ENCODE measurements at regions not wholly inside any gene's neighbourhood (a gene's known extent, or its start where the extent isn't known, plus 50 kb on each side); places are given as distances from the start of the nearest gene placed in this dataset.

DNA sequence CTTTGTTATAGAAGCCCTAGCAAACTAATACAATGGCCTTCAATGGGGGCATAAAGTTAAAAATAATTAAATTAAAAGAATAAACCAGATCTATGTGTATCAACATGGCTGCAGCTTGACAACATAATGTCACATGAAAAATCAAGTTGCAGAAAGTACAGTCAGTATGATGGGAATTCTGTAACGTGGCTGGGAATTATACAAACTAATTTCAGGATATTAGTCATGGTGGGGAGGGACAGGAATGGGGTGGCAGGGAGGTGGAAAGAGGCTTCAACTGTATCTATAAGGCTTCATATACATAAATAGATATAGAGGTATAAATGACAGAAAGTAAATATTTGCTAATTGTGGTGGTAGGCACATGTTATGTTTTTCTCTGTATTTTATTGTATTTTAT lies 107.1 kb downstream of the UNC5CL start:
- Mint-ChIP-seq H3K9me3 (no peaks in the 10 kb centered on the region), H3K36me3 (no peaks in the 10 kb centered on the region), H3K4me3 (no peak overlapping the region), H3K27me3 (peaks cover 0 to 13% (median 5%) of the 10 kb centered on the region in 5 donors), H3K27ac (no peak overlapping the region), H3K4me1 (peaks cover 0 to 1% (median 0%) of the 10 kb centered on the region in 4 donors)
- no peak for ATAC-seq
- POLR2A ChIA-PET, result no interaction called here
- no peak for DNase-seq

DNA sequence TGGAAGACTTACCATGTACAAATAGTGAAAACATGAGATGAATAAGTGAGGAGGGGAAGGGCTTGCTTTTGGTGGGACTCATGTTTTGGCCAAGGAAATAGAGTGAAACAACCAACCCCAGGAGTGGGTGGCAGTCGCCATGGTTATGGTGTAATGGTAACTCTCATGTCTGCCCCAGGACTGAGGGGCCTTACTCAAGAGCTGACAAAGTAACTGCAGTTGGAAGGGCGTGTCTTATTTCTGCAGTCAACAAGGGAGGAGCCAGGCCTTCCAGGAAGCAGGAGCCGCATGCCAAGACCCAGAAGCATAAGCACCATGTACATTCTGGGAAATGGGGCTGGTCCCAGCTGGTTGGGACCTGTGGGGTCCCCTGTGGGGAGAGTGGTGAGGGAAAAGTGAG lies 108.5 kb downstream of the UNC5CL start:
- ATAC-seq (no peak), DNase-seq (no peak)
- no peaks in the 10 kb centered on the region for H3K36me3 Mint-ChIP-seq
- H3K4me1 Mint-ChIP-seq, result peaks cover 0 to 1% (median 0%) of the 10 kb centered on the region in 4 donors
- no peak overlapping the region for H3K4me3 Mint-ChIP-seq
- peaks cover 0 to 17% (median 9%) of the 10 kb centered on the region in 5 donors for H3K27me3 Mint-ChIP-seq
- POLR2A ChIA-PET, result no interaction called here
- H3K27ac Mint-ChIP-seq, result no peak overlapping the region
- H3K9me3 Mint-ChIP-seq, result no peaks in the 10 kb centered on the region

DNA sequence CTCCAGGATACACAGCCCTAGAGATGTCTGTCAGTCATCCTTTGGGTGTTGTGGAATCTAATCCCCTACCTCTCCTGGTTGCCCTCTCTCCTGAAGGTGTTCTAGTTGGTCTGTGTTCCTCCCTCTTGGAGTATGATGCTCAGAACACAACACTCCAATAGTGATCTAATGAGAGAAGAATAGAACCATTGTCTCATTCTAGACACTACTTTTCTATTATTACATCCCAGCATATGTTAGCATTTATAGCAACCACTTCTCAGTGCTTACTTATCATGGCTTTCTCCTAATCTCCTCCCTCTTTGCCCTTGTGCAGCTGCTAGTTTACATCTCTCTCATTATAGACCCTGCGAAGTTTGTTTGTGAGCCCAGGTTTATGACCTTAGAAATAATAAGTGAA lies 109.0 kb downstream of the UNC5CL start:
- Mint-ChIP-seq H3K9me3 (no peaks in the 10 kb centered on the region), H3K27me3 (peaks cover 0 to 21% (median 9%) of the 10 kb centered on the region in 5 donors), H3K4me1 (no peaks in the 10 kb centered on the region), H3K27ac (no peak overlapping the region), H3K4me3 (no peak overlapping the region), H3K36me3 (no peaks in the 10 kb centered on the region)
- no peak for ATAC-seq
- POLR2A ChIA-PET, result no interaction called here
- no peak for DNase-seq

DNA sequence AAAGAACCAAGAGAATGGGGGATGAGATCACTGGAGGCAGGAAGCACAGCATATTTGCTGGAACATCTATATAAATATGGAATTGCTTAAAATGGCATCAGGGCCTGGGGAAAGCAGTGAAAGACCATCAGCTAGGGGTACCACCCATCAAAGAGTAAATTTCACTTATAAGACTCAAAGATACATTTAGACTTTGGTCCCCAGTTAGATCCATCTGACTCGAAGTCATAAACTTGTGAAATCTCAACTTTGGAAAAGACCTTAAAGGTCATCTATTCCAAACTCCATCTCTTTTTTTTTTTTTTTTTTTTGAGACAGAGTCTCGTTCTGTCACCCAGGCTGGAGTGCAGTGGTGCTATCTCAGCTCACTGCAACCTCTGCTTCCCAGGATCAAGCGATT lies 109.8 kb downstream of the UNC5CL start:
- Mint-ChIP-seq H3K27me3 (peaks cover 0 to 17% (median 9%) of the 10 kb centered on the region in 5 donors), H3K9me3 (no peaks in the 10 kb centered on the region), H3K4me1 (no peaks in the 10 kb centered on the region), H3K36me3 (no peaks in the 10 kb centered on the region), H3K27ac (no peak overlapping the region), H3K4me3 (no peak overlapping the region)
- DNase-seq (no peak), ATAC-seq (no peak)
- POLR2A ChIA-PET, result no interaction called here

DNA sequence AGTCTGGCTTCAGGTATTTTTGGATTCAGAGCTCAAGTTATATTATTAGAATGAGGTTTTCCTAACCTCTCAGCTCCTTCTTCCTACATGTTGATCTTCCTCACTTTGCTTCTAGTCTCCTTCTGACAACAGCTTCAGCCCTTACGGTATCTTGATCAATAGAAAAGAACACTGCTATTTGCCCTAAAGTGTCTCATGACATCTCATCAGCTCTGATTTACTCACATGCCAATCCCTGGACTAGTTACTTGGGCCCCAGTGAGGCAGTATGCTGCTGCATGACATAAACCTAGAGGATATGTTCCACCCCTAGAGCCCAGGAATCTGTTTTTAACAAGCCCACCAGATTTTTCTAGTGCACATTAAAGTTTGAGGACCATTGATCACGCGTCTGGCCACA lies 110.3 kb downstream of the UNC5CL start:
- ATAC-seq (no peak), DNase-seq (no peak)
- no peak overlapping the region for H3K4me3 Mint-ChIP-seq
- no peaks in the 10 kb centered on the region for H3K9me3 Mint-ChIP-seq
- peaks cover 0 to 17% (median 9%) of the 10 kb centered on the region in 5 donors for H3K27me3 Mint-ChIP-seq
- H3K36me3 Mint-ChIP-seq, result no peaks in the 10 kb centered on the region
- POLR2A ChIA-PET, result no interaction called here
- no peak overlapping the region for H3K27ac Mint-ChIP-seq
- no peaks in the 10 kb centered on the region for H3K4me1 Mint-ChIP-seq

DNA sequence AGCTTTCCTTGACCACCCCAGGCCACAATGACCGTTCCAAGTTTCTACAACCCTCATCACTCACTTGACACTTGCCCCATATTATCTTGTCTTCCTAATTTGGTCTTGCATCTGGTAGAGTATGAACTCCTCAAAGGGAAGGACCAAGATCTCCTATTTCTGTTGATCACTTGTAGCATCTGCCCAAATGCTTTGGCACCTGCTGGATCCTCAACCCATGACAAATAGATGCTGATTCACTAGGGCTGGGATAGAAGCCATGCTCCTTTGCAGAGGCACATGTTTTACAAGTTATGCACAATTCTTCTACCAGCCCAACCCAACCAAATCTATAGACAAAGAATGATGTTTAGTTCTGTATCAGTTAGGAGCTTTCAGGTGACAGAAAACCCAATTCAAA lies 110.7 kb downstream of the UNC5CL start:
- no peaks in the 10 kb centered on the region for H3K9me3 Mint-ChIP-seq
- ATAC-seq, result no peak
- peaks cover 0 to 14% (median 9%) of the 10 kb centered on the region in 5 donors for H3K27me3 Mint-ChIP-seq
- DNase-seq, result no peak
- H3K4me1 Mint-ChIP-seq, result no peaks in the 10 kb centered on the region
- H3K4me3 Mint-ChIP-seq, result no peak overlapping the region
- H3K36me3 Mint-ChIP-seq, result no peaks in the 10 kb centered on the region
- no peak overlapping the region for H3K27ac Mint-ChIP-seq
- POLR2A ChIA-PET, result no interaction called here

DNA sequence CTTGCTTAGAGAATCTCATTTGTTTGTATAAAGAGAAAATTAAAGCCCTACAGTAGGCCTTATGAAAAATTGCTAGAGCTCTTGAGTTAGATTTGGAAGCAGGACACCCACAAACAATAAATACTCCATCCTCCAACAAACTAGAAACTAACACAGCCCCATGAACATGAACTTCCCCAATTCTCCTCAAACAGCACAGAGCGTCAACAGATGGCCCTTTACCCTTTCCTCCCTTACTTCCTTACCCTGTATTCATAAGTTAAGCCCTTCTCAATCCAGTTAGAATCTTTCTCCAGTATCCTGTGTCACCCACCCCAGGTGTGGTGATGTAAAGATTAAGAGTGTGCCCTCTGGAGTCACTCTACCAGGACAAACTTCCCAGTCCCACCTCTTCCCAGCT lies 113.7 kb downstream of the UNC5CL start:
- Mint-ChIP-seq H3K27me3 (peaks cover 0 to 14% (median 9%) of the 10 kb centered on the region in 5 donors), H3K4me3 (no peak overlapping the region), H3K36me3 (no peaks in the 10 kb centered on the region), H3K9me3 (no peaks in the 10 kb centered on the region), H3K4me1 (no peaks in the 10 kb centered on the region), H3K27ac (no peak overlapping the region)
- POLR2A ChIA-PET, result no interaction called here
- DNase-seq, result no peak
- ATAC-seq, result no peak

DNA sequence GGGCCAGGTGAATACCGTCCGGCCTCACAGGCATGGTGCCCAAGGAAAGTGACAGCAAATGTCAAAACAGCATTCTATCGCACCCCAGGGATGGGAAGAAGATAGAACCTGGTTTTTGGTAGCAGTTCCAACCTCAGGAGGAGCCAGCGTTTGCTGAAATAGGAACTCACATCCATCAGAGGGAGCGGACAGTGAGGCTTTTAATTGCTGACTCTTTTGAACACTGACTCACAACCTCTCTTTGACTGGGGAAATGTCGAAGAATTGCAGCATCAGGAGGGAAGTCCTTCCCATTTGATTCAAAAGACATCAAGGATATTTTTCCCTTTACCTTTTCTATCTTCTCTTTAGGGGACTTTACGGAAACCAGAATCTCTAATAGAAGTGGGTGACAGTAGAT lies 114.2 kb downstream of the UNC5CL start:
- DNase-seq (no peak), ATAC-seq (no peak)
- peaks cover 0 to 14% (median 9%) of the 10 kb centered on the region in 5 donors for H3K27me3 Mint-ChIP-seq
- no peaks in the 10 kb centered on the region for H3K36me3 Mint-ChIP-seq
- POLR2A ChIA-PET, result no interaction called here
- H3K4me1 Mint-ChIP-seq, result no peaks in the 10 kb centered on the region
- H3K4me3 Mint-ChIP-seq, result no peak overlapping the region
- no peaks in the 10 kb centered on the region for H3K9me3 Mint-ChIP-seq
- no peak overlapping the region for H3K27ac Mint-ChIP-seq

DNA sequence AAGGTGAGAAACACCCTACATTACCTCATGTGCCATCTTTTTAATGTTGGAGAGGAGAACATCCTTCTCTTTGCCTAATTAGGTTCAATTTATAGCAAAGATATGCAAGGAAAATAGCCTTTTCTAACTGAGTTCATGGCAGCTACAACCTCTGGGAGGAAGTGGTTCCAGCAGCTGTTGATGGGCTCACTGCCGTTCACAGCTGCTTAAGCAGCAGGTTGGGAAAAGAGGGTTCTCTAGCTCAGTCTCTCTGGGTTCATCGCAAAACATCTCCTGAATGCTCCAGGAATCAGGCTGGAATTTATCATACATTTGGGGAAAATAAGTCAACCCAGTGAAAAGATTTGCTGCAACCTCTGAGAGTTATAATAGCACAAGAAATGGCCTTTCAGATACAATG lies 115.1 kb downstream of the UNC5CL start:
- peaks cover 6 to 19% (median 11%) of the 10 kb centered on the region in 5 donors for H3K27me3 Mint-ChIP-seq
- H3K4me3 Mint-ChIP-seq, result no peak overlapping the region
- H3K9me3 Mint-ChIP-seq, result no peaks in the 10 kb centered on the region
- ATAC-seq (no peak), DNase-seq (no peak)
- no peaks in the 10 kb centered on the region for H3K36me3 Mint-ChIP-seq
- POLR2A ChIA-PET, result no interaction called here
- H3K4me1 Mint-ChIP-seq, result no peaks in the 10 kb centered on the region
- no peak overlapping the region for H3K27ac Mint-ChIP-seq

DNA sequence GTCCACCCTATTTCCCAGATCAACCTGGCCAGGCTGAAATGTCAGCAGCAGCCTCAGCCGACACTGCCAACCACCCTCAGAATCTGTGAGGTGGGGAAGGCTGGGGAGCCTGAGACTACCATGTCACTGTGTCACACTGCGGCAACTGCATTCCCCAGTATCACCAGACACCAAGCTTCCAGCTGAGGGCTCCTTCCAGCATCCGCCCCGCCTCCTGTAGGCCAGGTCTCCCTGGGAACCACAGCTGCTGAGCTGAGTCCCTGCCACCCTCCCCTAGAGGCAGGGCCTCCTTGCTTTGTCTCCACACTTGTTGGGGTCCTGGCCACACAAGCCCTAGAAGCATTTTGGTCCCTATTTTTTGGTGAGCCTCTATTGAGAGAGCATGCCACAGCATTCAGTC lies 115.7 kb downstream of the UNC5CL start:
- H3K27ac Mint-ChIP-seq, result no peak overlapping the region
- no peaks in the 10 kb centered on the region for H3K9me3 Mint-ChIP-seq
- ATAC-seq (no peak), DNase-seq (no peak)
- H3K27me3 Mint-ChIP-seq, result peaks cover 7 to 25% (median 16%) of the 10 kb centered on the region in 5 donors
- H3K4me3 Mint-ChIP-seq, result no peak overlapping the region
- no peaks in the 10 kb centered on the region for H3K36me3 Mint-ChIP-seq
- no peaks in the 10 kb centered on the region for H3K4me1 Mint-ChIP-seq
- POLR2A ChIA-PET, result no interaction called here

DNA sequence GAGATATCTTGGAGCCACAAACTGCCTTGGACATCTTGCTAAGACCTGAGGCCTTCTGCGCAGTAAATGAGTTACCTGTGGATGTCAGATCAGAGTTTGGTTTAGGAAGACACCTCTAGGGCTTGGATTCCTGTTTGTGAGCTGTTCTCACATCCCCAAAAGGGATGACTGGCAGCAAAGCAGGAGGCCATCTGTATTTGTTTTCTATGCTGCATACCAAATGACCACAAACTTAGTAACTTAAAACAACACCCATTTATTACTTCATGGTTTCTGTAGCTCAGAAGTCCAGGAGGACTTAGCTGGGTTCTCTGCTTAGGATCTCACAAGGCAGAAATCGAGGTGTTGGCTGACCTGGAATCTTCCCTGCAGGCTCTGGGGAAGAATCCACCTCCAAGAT lies 116.7 kb downstream of the UNC5CL start:
- POLR2A ChIA-PET, result no interaction called here
- no peaks in the 10 kb centered on the region for H3K9me3 Mint-ChIP-seq
- DNase-seq (no peak), ATAC-seq (no peak)
- H3K36me3 Mint-ChIP-seq, result no peaks in the 10 kb centered on the region
- H3K27me3 Mint-ChIP-seq, result peaks cover 7 to 27% (median 14%) of the 10 kb centered on the region in 5 donors
- H3K4me3 Mint-ChIP-seq, result no peak overlapping the region
- no peak overlapping the region for H3K27ac Mint-ChIP-seq
- no peaks in the 10 kb centered on the region for H3K4me1 Mint-ChIP-seq

DNA sequence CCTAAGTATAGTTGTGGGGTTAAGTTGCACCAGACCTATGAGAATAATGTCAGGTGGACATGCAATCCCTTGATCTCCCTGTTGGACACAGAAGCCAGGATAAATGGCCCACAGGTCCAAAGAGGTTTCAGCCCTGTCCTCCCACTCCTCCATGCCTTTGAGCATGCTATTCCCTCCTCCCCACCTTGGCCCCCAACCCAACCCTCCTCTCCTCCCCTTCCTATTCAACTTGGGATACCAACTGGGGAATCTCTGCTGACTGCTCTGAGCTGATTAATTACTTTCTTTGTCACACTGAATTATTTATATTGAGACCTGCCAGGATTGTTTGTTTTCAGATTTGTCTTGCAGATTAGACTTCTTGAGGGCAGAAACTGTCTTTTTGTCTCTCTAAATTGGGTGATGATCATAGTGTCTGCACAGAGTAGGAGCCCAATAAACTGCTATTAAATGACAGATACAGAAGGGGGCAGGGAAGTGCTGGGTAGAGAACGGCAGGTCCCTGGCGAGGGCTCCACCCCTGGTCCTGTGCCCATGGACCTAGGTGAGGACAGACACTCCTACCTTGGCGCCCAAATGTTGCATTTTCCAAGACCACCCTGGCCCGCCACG lies 120.9 kb downstream of the UNC5CL start:
- H3K4me3 Mint-ChIP-seq, result no peak overlapping the region
- no peaks in the 10 kb centered on the region for H3K36me3 Mint-ChIP-seq
- H3K9me3 Mint-ChIP-seq, result no peaks in the 10 kb centered on the region
- POLR2A ChIA-PET, result no interaction called here
- H3K4me1 Mint-ChIP-seq, result no peaks in the 10 kb centered on the region
- no peak for ATAC-seq
- H3K27me3 Mint-ChIP-seq, result peaks cover 7 to 17% (median 12%) of the 10 kb centered on the region in 5 donors
- no peak overlapping the region for H3K27ac Mint-ChIP-seq
- no peak for DNase-seq

DNA sequence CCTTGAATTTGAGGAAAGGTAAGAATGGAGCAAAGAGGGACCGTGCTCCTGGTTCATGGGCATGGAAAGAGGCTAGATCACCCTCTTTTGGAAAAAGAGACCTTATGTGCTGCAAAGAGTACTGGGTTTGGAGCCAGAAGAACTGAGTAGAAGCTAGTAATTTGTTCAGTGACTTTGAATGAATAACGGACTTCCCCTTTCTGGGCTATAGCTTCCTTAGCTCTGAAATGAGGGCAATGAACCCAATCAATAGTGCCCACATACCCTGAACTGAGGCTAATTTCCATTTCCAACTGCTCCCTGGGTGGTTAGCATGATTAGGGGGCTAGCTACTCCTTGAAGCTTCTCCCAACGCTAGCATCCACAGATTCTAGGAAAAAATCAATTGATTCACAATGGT lies 121.4 kb downstream of the UNC5CL start:
- Mint-ChIP-seq H3K9me3 (no peaks in the 10 kb centered on the region), H3K4me1 (no peaks in the 10 kb centered on the region), H3K27me3 (peaks cover 7 to 17% (median 12%) of the 10 kb centered on the region in 5 donors), H3K36me3 (no peaks in the 10 kb centered on the region), H3K4me3 (no peak overlapping the region), H3K27ac (no peak overlapping the region)
- POLR2A ChIA-PET, result no interaction called here
- no peak for DNase-seq
- ATAC-seq, result no peak

DNA sequence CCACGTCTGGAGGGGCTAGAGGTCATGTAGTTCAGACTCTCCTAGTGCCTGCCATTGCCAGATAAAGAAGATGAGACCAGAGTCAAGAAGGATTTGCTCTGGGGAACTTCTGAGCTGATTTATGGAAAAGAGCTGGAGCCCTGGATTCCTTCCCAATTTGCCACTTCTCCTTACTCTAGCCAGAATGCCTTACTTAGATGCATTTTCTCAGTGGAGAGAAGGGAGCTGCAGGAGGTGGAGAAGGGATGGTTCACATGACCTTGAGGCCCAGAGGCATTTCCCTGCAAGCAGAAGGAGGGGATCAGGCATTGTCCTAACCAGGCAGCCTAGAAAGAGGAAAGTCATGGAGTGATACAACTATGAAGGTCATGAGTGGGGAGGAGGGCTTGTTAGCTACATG lies 122.2 kb downstream of the UNC5CL start:
- H3K4me1 Mint-ChIP-seq, result peaks cover 0 to 2% (median 0%) of the 10 kb centered on the region in 4 donors
- H3K4me3 Mint-ChIP-seq, result no peak overlapping the region
- no peaks in the 10 kb centered on the region for H3K36me3 Mint-ChIP-seq
- H3K27ac Mint-ChIP-seq, result no peak overlapping the region
- no peak for DNase-seq
- H3K9me3 Mint-ChIP-seq, result no peaks in the 10 kb centered on the region
- ATAC-seq, result no peak
- POLR2A ChIA-PET, result no interaction called here
- H3K27me3 Mint-ChIP-seq, result peaks cover 7 to 17% (median 13%) of the 10 kb centered on the region in 5 donors

All from naive thymus-derived CD8-positive, alpha-beta T cell (primary cell).